Hematopoietic multipotent progenitor cell (in vitro differentiated cells): ENCODE measurements at regions not wholly inside any gene's neighbourhood (a gene's known extent, or its start where the extent isn't known, plus 50 kb on each side); places are given as distances from the start of the nearest gene placed in this dataset.

ENCODE experiments used
- DNase-seq, 3 donors: peaks; one replicate each; pipeline ENCODE4 v3.0.0-alpha.2; 2011 to 2015; ENCODE audit warnings: low read depth in 2 of 3, low spot score in 2 of 3

DNA sequence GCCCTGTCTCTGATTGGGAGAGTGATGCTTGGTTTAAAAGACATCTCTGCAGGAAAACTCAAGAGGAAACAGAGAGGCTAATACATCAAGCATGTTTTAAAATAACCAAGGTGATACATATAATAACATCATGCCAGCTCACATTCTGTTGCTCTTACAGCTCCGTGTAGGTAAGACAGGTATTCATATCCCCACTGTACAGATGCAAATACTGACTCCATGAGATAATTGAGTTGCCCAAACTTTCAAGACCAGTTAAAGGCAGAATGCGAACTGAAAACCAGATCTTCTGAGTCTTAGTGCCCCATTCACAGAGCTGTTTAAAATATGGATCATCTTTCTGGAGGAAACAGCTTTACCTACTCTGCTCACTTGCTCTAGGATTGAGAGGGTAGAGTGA is 214.0 kb downstream of the PIK3R1 start:
- DNase-seq: no peak

DNA sequence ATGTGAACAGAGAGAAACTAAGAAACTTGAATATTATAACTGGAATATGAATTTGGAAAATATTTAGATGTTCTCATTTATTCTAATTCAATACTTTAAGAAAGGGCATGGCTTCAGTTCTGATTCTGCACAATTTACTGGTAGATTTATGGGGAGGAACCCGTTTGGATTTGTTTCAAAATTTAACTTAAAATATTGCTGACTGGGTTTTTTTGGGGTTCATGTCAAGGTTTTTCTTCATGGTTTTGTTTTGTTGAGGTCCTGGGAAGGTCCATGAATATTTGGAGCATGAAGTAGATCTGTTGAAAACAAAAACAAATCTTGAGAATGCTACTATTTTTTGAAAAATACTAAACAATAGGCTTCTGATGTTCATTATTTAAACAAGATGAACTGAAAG is 214.7 kb downstream of the PIK3R1 start:
- no peak for DNase-seq

GRCh38 chr5:68431186-68431585 is 215.6 kb downstream of the PIK3R1 start:
- no peak for DNase-seq

DNA sequence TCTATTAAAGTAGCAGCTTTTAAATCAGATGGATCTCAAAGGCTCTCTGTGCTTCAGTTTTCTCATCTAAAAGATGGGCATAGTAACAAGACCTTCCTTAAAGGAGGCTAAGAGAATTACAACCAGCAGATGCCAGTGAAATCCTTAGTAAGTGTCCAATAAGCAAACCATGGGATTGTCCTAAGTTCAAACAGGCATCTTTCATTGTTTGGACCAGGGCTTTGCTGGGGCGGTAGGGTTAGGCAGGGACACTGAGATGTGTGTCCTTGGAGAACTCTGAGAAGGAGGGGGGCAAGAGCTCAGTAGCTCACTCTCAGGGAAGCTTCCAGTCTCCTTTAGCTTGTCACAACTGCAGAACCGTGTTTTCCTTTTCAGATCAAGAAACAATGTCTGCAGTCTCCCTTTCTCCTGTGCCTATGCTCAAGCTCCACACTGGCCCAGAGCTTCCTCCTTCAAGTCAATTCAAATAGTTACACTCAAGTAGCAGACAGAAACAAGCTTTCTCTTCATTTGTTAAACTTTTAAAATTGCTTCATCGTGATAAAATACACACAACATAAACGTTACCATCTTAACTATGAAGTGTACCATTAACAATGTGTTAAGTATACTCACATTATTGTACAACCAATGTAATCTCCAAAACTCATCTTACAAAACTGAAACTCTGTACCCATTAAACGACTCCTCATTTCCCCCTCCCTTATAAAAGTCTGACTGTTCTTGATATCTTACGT is 216.2 kb downstream of the PIK3R1 start:
- DNase-seq: no peak

DNA sequence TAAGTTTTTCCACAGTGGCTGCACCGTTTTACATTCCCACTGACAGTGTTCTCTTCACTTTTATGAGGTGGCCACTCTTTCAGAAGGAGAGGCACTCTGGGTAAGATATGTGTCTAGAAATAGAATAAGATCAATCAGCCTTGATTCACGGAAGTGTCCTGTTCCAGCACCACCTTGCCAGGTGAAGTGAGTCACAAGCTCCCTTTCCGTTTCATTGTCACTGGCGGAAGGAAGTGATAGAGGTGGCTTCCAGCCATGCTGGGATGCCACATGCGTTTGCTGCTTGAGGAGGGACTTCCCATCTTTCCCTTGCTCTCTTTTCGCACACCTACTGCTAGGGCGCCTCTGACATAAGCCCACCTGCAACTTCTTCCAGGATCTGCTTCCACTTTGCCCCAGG is 217.1 kb downstream of the PIK3R1 start:
- no peak for DNase-seq

GRCh38 chr5:68433526-68433922 is 218.0 kb downstream of the PIK3R1 start:
- DNase-seq: no peak

- peak; percentile 58 to 97 (median 95) for DNase-seq
Observed at GRCh38 chr5:68433923-68434879, 218.6 kb downstream of the PIK3R1 start.

GRCh38 chr5:68435611-68436010 is 220.1 kb downstream of the PIK3R1 start:
- DNase-seq: peak in 2 of 3 donors; percentile 50 to 60

DNA sequence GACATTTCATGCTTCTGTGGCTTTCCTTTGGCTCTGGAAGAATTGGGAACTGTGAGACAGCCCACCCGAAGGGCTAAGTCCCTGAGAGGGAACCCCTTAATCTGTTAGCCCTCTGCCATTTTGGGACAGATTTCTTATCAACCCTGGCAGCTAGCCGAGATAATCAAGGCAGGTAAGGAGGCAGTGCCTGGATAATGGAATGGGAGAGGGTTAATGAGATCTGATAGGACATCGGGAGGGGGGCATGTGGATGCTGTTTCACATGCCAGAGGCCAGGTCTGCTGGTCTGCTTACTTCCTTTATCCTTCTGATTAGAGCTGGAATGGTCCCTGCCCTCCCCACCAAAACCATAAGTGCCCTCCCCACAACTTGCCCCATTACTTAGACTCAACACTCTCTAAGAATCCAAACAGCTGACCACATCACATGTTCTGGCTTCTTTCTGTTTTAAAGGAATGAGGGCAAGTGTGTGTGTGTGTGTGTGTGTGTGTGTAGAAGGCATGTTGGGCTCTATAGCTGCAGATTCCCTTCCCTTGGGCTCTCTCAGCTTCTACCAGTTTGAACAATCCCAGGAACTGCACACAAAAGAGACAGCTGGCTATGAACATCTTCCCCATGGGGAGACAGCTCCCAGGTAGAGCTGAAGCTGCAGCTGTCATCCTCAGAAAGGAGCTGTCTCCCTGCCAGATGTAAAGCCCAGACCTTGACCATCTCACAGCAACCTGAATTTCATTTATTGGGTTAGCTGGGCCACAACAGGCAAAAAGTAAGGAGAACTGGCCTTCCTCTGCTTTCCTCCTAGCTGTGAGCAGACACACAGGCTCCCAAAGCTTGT is 221.3 kb downstream of the PIK3R1 start:
- DNase-seq: no peak

- DNase-seq: no peak
Observed at GRCh38 chr5:68438876-68439275, 223.3 kb downstream of the PIK3R1 start.

DNA sequence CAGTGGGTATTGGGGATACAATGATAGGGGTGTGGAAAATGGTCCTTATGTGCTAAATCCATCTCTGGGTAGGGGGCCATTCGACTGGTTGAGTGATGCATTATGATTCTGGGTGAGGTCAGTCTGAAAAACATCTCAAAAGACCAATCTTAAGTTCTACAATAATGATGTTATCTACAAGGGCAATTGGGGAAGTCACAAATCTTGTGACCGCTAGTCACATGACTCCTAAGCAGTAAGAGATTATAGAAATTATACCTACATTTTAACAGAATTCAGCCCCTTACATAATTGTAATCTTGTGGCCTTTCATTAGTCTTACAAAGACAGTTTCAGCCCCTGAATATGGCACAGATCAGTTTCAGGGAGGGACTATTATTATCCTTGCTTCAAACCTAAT is 224.7 kb downstream of the PIK3R1 start:
- DNase-seq: no peak

- no peak for DNase-seq
Observed at GRCh38 chr5:68440651-68441050, 225.1 kb downstream of the PIK3R1 start.

DNA sequence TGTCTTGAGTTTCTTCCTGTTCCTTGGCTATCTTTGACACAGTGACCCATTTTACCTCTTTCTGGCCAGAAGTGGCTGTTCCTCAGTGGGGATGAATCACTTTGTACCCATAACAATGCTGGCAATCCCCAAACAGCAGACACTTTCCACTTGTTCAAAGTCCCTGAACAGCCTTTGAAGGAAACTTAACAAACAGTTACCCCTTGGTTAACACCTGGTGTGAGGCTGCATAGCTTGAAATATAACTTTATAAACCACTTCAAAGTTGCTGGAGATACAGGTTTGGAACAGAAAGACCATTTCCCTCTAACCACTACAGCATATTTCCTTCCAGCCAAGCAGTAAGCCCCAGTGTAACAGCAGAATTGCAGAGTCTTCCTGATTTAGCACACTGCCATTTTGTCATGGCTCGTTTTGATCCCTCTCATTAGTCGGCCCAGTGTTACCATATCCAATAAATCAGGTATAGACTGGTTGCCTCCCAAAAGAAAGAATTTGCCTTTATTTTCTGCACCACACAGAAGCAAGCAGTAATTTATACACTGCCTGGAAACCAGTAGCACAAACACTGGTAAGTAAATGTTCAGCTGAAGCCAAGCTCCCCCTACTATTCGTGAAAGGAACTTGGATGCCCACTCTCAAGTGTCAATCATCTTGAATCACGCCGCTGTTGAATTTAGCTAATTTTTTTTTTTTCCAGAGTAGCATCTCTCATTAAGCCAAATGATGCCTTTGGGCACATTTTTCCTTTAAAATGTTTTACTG is 225.9 kb downstream of the PIK3R1 start:
- no peak for DNase-seq

DNA sequence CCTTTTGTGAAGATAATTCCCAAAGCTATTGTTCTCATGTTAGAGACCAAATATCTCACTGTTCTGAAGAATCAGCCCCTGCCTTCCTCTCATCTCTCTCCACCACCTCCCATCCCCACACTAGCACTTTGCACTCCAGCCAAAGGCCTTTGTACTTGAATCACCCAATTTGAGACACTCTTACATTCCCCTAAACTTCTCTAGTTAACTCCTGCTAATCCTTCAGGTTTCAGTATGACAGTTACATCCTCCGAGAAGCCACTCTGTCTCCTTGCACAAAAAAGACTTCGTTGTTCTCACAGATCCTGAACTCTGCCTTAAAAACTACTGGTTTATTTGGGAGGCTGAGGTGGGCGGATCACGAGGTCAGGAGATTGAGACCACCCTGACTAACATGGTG is 227.5 kb downstream of the PIK3R1 start:
- no peak for DNase-seq

DNA sequence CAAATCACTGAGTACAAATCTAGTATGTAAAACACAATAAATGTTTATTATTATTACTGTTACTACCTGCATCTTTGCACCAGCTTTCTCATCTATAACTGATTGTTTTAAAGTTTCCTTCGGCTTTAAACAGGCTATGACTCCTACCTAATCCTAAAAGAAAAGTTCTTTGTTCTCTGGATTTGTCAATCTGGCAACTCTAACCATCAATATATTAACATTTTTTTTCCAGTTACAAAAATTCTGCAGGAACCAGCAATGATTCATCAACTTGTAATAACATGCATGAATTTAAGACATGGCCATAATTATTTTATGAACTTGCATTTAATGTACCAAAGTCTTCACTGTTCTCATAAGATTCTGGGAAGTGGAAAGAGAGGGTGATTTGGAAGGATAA is 228.5 kb downstream of the PIK3R1 start:
- DNase-seq: no peak

DNA sequence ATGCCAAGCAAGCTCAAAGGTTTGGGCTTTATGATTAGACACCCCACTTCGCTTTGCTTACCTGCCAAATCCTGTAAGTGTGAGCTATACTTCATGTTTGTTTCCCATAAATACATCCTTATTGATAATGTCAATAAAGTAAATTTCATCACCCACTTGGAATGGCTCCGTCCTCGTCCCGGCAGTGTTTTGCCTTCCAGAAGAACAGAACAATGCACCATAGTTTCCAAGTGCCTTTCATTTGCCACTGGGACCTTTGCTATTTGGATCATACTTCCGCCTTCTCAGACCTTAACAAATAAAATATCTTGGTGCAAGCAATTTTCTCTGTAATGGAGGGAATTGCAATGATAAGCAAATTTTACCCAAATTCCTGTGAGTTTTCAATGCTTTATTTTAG is 229.3 kb downstream of the PIK3R1 start:
- no peak for DNase-seq

DNA sequence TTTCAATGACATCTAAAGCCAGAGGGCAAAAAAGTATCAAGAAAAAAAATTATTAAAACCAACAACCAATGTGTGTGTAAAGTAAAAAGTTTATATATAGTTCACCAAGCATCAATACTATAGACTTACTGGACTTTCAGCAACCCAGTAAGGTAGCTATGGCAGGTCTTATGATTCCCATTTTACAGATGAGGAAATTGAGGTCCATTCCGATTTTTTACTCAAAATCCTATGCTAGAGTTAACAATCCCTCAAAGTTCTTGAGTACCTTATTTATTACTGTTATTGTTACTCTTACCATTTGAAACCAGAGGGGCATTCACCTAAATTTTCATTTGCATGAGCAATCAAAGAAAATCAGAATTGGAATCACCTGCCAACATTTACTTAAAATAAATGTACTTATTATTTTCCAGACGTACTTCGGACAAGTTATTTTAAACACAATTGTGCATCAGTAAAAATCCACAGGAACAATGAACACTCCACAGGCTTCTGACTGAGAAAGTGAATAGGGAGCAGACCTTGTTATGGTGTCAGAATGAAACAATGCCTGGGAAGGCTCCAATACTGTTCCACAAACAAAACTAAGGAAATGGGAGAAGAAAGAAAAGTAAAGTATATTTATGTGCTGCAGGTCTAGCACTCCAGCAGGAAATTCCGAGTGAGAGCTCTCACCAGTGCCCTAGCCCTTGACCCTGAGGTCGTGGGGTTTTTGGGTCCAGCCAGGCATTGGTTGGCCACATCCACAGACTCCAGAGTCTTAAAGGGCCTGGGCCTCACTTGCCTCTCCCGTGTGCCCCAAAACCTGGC is 229.9 kb downstream of the PIK3R1 start:
- no peak for DNase-seq

- DNase-seq: no peak
Observed at GRCh38 chr5:68446070-68446357, 230.5 kb downstream of the PIK3R1 start.

- no peak for DNase-seq
Observed at GRCh38 chr5:68446487-68446894, 230.9 kb downstream of the PIK3R1 start.
